Suprapubic skin (tissue), 4 donors: ENCODE measurements at regions not wholly inside any gene's neighbourhood (a gene's known extent, or its start where the extent isn't known, plus 50 kb on each side); places are given as distances from the start of the nearest gene placed in this dataset.

Experiments
- DNase-seq, 2 donors: peaks; one replicate each; pipeline ENCODE4 v3.0.0-alpha.2; 2019; ENCODE audit warnings: low spot score in 2 of 2
- H3K27ac ChIP-seq: fragments of 200-600 bp; sonication (generic); one replicate; pipeline ENCODE4 v1.5.1; 2019
- H3K27me3 ChIP-seq: fragments of 200-600 bp; sonication (generic); one replicate; pipeline ENCODE4 v1.5.1; 2019
- H3K36me3 ChIP-seq: fragments of 200-600 bp; sonication (generic); one replicate; pipeline ENCODE4 v1.5.1; 2019
- H3K4me1 ChIP-seq: fragments of 200-600 bp; sonication (generic); one replicate; pipeline ENCODE4 v1.5.1; 2019
- H3K4me3 ChIP-seq: fragments of 200-600 bp; sonication (generic); one replicate; pipeline ENCODE4 v1.5.1; 2019; ENCODE audit warnings: mild to moderate bottlenecking
- H3K9me3 ChIP-seq: fragments of 200-600 bp; sonication (generic); one replicate; pipeline ENCODE4 v1.5.1; 2019
- CTCF ChIP-seq, 2 donors: fragments of 200-600 bp in 1 of 2; fragments of 450-650 bp in 1 of 2; sonication (generic) in 1 of 2; IDR thresholded peaks; one replicate each; pipeline ENCODE4 v1.5.1; 2016 to 2019; ENCODE audit warnings: antibody characterized with exemption in 2 of 2, mild to moderate bottlenecking in 1 of 2, moderate library complexity in 1 of 2
- EP300 ChIP-seq: sonication (generic); formaldehyde crosslinking; IDR thresholded peaks from one replicate; pipeline ENCODE4 v1.6.1; 2017; ENCODE audit warnings: antibody characterized with exemption
- POLR2A ChIP-seq, 2 donors: fragments of 450-650 bp; IDR thresholded peaks; one replicate each; pipeline ENCODE4 v1.6.1; 2017; ENCODE audit warnings: antibody characterized with exemption in 2 of 2, mild to moderate bottlenecking in 2 of 2, moderate library complexity in 2 of 2
- POLR2AphosphoS5 ChIP-seq, 3 donors: sonication (generic); formaldehyde crosslinking; IDR thresholded peaks; one replicate each; pipeline ENCODE4 v1.6.1; 2017; ENCODE audit warnings: antibody characterized with exemption in 3 of 3
- whole genome bisulfite sequencing: methylation state at CpG from one replicate; pipeline ENCODE4 v1.1.5; 2018; 5-methylcytosine and 5-hydroxymethylcytosine counted together

- no peak for DNase-seq
- TF ChIP-seq POLR2A (IDR thresholded peaks at IDR 0.05), result no peak
- no peak for TF ChIP-seq EP300
- TF ChIP-seq CTCF (IDR thresholded peaks at IDR 0.05), result no peak
- TF ChIP-seq POLR2AphosphoS5 (IDR thresholded peaks at IDR 0.05), result no peak
- Histone ChIP-seq H3K4me3 (no peak overlapping the region), H3K9me3 (no peaks in the 10 kb centered on the region), H3K36me3 (no peaks in the 10 kb centered on the region), H3K4me1 (peaks cover 7% of the 10 kb centered on the region), H3K27ac (no peak overlapping the region), H3K27me3 (no peaks in the 10 kb centered on the region)
- WGBS, result 14% methylated on average over 1 of the region's 1 CpG
Observed at GRCh38 chr9:72428329-72428728, 63.3 kb upstream of the ZFAND5 start.

- H3K4me1 ChIP-seq, result peaks cover 7% of the 10 kb centered on the region
- TF ChIP-seq POLR2AphosphoS5 (IDR thresholded peaks at IDR 0.05), result no peak
- TF ChIP-seq POLR2A (IDR thresholded peaks at IDR 0.05), result no peak
- no peak for TF ChIP-seq CTCF (IDR thresholded peaks at IDR 0.05)
- no peak for TF ChIP-seq EP300
- H3K36me3 ChIP-seq, result no peaks in the 10 kb centered on the region
- WGBS, result 89% methylated on average over 1 of the region's 1 CpG
- H3K27me3 ChIP-seq, result no peaks in the 10 kb centered on the region
- no peak overlapping the region for H3K4me3 ChIP-seq
- H3K9me3 ChIP-seq, result no peaks in the 10 kb centered on the region
- H3K27ac ChIP-seq, result no peak overlapping the region
- no peak for DNase-seq
Observed at GRCh38 chr9:72427801-72428200, 62.8 kb upstream of the ZFAND5 start.

- DNase-seq, result no peak
- no peak overlapping the region for H3K4me3 ChIP-seq
- H3K36me3 ChIP-seq, result no peaks in the 10 kb centered on the region
- TF ChIP-seq POLR2AphosphoS5 (IDR thresholded peaks at IDR 0.05), result no peak
- TF ChIP-seq CTCF (IDR thresholded peaks at IDR 0.05), result no peak
- no peak for TF ChIP-seq EP300
- TF ChIP-seq POLR2A (IDR thresholded peaks at IDR 0.05), result no peak
- peaks cover 7% of the 10 kb centered on the region for H3K4me1 ChIP-seq
- no peaks in the 10 kb centered on the region for H3K27me3 ChIP-seq
- no peak overlapping the region for H3K27ac ChIP-seq
- H3K9me3 ChIP-seq, result no peaks in the 10 kb centered on the region
Observed at GRCh38 chr9:72424131-72424530, 59.1 kb upstream of the ZFAND5 start.

- no peak for TF ChIP-seq EP300
- TF ChIP-seq CTCF (IDR thresholded peaks at IDR 0.05), result no peak
- no peak for TF ChIP-seq POLR2A (IDR thresholded peaks at IDR 0.05)
- no peak for TF ChIP-seq POLR2AphosphoS5 (IDR thresholded peaks at IDR 0.05)
- Histone ChIP-seq H3K9me3 (no peaks in the 10 kb centered on the region), H3K36me3 (no peaks in the 10 kb centered on the region), H3K4me3 (no peak overlapping the region), H3K27me3 (no peaks in the 10 kb centered on the region), H3K4me1 (no peaks in the 10 kb centered on the region), H3K27ac (no peak overlapping the region)
- 91% methylated on average over 11 of the region's 11 CpGs for WGBS
- no peak for DNase-seq
Observed at GRCh38 chr9:72422214-72422613, 57.2 kb upstream of the ZFAND5 start.

GRCh38 chr9:72420783-72421182 is 55.8 kb upstream of the ZFAND5 start:
- no peaks in the 10 kb centered on the region for H3K36me3 ChIP-seq
- no peak overlapping the region for H3K27ac ChIP-seq
- TF ChIP-seq POLR2AphosphoS5 (IDR thresholded peaks at IDR 0.05) (no peak), POLR2A (IDR thresholded peaks at IDR 0.05) (no peak), CTCF (IDR thresholded peaks at IDR 0.05) (no peak), EP300 (no peak)
- no peaks in the 10 kb centered on the region for H3K4me1 ChIP-seq
- H3K27me3 ChIP-seq, result no peaks in the 10 kb centered on the region
- no peak for DNase-seq
- H3K4me3 ChIP-seq, result no peak overlapping the region
- H3K9me3 ChIP-seq, result no peaks in the 10 kb centered on the region
